ENCODE measurements at regions not wholly inside any gene's neighbourhood (a gene's known extent, or its start where the extent isn't known, plus 50 kb on each side); places are given as distances from the start of the nearest gene placed in this dataset.

- no peak for DNase-seq (ENCODE audit: low read depth in 4 of 4, low spot score in 2 of 4)
These were observed 137.2 kb downstream of the PFKFB3 start for GRCh38 chr10:6339891-6340290.

GRCh38 chr10:6342096-6342685 lies 139.5 kb downstream of the PFKFB3 start:
- no peak for DNase-seq (ENCODE audit: low read depth in 4 of 4, low spot score in 2 of 4)

DNA sequence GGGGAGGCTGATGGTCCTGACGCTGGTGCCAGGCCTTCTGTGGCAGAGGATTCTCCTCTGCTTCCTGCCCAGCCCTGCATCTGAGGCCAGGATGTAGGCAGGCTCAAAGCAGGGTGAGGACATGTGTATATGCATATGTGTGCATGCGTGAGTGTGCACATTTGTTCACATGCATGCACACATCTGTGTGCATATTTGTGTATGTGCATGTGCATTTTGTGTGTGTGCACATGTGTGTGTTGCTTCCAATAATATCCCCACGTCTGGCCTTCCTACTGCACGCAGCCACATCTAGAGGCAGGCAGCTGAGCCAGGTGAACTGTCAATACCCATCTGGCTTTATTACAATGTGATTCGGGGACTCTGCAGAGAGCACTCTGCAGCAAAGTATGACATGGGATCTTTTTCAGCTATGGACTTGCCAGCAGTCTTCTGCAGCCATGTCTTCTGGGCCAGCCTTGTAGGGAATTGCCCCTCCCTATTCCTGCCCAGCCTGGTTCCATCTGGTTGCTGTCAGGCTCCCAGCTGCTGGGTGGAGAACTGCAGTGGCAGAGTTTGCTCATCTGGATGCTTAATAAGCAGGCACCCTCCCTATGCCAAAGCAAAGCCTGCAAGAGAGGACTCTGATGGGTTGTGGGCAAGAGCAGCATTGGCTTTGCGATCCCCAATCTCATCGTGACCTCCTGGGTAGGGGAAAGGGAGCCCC lies 140.7 kb downstream of the PFKFB3 start:
- no peak for DNase-seq (ENCODE audit: low read depth in 4 of 4, low spot score in 2 of 4)

GRCh38 chr10:6345404-6345803 lies 142.7 kb downstream of the PFKFB3 start:
- DNase-seq (ENCODE audit: low read depth in 4 of 4, low spot score in 2 of 4), result no peak

GRCh38 chr10:6346631-6347030 lies 143.9 kb downstream of the PFKFB3 start:
- no peak for DNase-seq (ENCODE audit: low read depth in 4 of 4, low spot score in 2 of 4)

GRCh38 chr10:6347391-6347951 lies 144.7 kb downstream of the PFKFB3 start:
- DNase-seq (ENCODE audit: low read depth in 4 of 4, low spot score in 2 of 4), result no peak

GRCh38 chr10:6348096-6348874 lies 145.6 kb downstream of the PFKFB3 start:
- DNase-seq (ENCODE audit: low read depth in 4 of 4, low spot score in 2 of 4), result no peak

DNA sequence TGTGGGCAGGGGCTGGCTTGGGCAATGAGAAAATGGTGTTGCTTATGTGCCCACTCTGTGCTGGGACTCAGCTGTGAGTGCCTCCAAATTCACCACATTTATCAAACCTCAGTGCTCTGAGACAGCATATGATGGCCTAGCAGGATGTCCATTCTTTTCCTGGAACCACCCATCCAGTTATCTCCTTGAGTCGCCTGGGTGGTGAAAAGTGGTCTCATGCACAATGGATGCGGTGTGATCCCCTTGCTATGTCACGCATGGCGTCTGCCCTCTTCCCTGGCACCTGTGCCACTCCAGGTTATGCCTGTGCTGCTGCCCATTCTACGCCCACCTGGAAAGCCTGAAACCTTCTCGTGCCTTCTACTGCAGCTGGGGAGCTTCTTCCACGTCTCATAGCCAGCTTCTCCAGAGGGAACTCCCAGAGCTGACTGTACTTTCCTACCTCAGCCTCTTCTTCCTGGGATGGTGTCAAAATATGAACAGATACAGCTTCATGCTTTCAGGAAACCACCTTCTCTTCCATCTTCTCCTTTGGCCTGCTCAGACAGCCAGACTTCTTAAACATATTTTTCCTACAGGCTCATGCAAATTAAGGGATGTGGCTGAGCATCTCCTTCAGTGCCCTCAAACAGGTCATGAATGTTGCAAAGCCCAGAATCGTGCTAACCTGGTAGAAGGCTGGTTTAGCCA lies 147.3 kb downstream of the PFKFB3 start:
- no peak for DNase-seq (ENCODE audit: low read depth in 4 of 4, low spot score in 2 of 4)

DNA sequence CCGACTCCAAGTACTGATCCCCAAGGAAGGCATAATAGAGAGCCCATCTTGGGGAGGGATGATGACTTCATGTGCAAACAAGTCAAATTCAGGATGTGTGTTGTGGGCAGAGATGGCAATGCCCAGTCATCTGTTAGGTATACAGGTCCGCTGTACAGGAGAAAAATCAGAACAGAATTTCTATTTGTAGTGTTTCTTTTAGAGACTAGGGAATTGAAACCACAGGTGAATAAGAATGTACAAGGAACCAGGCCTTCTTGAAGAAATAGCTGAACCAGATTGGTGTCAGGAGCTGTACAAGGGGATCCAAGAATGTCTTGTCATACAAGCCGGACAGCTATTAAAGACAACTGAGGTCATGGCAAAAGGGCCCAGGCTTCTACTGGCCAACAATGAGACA lies 147.9 kb downstream of the PFKFB3 start:
- no peak for DNase-seq (ENCODE audit: low read depth in 4 of 4, low spot score in 2 of 4)

- no peak for DNase-seq (ENCODE audit: low read depth in 4 of 4, low spot score in 2 of 4)
These were observed 148.8 kb downstream of the PFKFB3 start for GRCh38 chr10:6351495-6351894.

DNA sequence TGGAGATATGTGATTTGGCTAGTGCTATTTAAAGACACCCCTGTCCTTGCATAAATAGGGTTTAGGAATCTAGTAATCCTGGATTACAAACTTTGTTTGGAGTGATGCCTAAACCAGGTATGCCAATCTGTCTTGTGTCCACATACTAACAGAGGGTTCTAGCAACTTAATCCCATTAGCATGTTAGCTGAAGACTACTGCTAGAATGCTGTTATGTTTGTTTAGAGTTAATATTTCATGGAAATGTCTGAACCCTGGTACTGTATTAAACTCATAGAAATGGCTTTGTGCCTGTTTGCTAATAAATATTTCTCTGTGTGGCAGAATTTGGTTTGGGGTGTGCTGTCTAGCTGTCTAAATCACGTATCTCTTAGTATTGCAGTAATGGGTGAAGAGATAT lies 150.8 kb downstream of the PFKFB3 start:
- no peak for DNase-seq (ENCODE audit: low read depth in 4 of 4, low spot score in 2 of 4)

GRCh38 chr10:6354168-6354772 lies 151.5 kb downstream of the PFKFB3 start:
- no peak for DNase-seq (ENCODE audit: low read depth in 4 of 4, low spot score in 2 of 4)

GRCh38 chr10:6356280-6356793 lies 153.6 kb downstream of the PFKFB3 start:
- DNase-seq (ENCODE audit: low read depth in 4 of 4, low spot score in 2 of 4), result no peak

DNA sequence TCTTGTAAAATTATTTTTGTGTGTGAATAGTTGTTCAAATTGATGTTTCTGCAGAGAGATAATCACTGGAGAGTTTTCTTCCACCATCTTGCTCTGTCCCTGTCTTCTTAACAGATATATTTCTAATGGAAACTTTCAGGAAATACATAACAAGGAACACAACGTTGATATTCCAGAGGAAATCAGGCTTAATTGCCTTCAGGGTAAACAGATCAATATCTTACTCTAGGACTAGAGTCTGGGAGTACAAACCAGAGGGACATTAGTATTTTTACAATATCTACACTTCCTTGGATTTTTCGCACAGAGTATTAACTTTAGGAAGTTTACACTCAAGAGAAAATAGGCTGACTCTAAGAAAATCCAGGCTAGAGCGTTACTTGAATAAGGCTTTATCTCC lies 159.1 kb downstream of the PFKFB3 start:
- no peak for DNase-seq (ENCODE audit: low read depth in 4 of 4, low spot score in 2 of 4)

DNA sequence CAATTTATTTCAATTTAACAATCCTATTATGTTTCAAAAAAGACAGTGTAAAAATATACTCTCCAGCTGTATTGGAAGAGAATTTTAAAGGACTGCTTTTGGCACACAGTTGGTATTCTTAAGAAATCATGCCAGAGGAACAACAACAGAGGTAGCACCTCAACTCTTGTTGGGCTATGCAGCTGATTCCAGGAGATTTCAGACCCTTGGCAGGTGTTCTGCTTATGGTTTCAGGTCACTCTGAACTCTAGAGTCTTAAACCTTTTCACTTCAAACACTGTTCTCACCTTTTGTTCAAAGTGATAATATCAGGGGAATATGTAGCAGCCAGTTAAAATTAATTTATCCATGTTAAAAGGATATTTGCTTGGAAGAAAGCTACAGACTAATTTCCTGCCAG lies 160.1 kb downstream of the PFKFB3 start:
- DNase-seq (ENCODE audit: low read depth in 4 of 4, low spot score in 2 of 4), result no peak

- peak in 1 of 4 donors; percentile 19 for DNase-seq (ENCODE audit: low read depth in 4 of 4, low spot score in 2 of 4)
These were observed 160.8 kb downstream of the PFKFB3 start for GRCh38 chr10:6363511-6363910.

DNA sequence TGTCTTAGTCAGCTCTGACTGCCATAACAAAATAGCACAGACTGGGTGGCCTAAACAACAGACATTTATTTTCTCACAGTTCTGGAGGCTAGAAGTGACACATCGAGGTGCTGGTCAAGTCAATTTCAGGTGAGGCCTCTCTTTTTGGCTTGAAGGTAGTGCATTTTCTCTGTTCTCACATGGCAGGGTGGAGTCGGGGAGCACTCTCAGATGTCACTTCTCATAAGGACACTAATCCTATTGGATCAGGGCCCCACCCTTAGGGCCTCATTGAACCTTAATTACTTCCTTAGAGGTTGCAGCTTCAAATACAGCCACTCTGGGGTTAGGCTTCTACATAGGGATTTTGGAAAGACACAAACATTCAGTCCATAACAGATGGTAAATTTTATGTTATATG lies 161.6 kb downstream of the PFKFB3 start:
- DNase-seq (ENCODE audit: low read depth in 4 of 4, low spot score in 2 of 4), result no peak

DNA sequence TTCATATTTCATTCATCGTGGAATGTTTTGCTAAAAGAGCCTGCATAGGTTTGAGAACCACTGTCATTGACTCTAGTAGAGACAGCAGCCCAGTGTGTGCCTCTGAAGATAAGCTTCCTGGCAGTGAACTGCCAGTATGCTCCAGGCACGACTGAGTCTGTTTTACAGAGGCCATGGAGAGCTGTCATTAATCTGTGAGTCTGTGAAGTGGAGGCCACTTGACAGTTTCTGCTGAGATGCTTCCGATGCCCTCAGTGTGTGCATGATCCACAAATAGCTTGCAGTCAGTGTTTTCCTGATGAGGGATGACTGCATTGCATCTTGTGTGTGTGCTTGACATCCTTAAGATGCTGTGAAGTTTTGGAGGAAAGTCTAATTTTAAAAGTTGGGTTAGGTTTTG lies 162.2 kb downstream of the PFKFB3 start:
- DNase-seq (ENCODE audit: low read depth in 4 of 4, low spot score in 2 of 4), result no peak

DNA sequence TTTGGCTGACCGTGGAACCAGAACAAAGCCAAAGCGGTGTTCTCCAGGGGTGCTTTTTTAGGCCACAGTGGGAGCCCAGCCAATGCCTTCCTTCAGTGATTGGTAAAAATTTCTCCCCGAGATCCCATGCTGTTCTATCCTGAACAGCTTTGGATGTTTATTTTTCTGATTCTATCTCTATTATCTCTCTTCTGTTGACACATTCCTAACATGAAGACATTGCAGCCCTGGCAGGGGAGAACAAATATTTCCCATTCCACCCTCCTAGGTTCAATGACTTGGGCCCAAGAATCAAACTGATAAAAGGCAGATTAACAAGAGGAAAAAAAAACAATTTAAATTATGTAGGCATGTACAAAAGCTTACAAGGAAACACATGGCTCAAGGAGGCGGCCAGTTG lies 162.7 kb downstream of the PFKFB3 start:
- no peak for DNase-seq (ENCODE audit: low read depth in 4 of 4, low spot score in 2 of 4)
